ENCODE measurements at regions not wholly inside any gene's neighbourhood (a gene's known extent, or its start where the extent isn't known, plus 50 kb on each side); places are given as distances from the start of the nearest gene placed in this dataset.
"Not testable (repeated sequence)": the region's sequence is repeated elsewhere in the genome, so short reads cannot be mapped to it uniquely, and the experiment has no call there.

DNA sequence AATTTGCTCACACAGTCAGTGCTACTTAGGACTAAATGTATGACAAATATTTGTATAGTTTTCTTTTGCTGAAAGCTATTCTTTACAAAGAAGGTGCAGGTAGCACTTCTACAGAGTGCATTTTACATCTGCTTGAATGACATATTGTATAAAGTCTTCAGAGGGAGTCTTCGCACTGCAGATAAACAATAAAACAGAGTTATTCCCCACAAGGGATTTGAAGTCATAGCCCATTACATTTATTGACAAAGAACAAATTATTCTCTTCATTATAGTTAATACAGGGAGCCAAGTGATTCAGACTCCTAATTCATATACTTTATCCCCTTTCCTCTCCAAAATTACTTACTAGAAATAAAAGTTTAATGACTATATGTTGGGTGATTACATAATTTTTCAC, 529.7 kb downstream of the EDEM1 start:
- DNase-seq (ENCODE audit: extremely low spot score): no peak
- TF ChIP-seq, protein P1, sequence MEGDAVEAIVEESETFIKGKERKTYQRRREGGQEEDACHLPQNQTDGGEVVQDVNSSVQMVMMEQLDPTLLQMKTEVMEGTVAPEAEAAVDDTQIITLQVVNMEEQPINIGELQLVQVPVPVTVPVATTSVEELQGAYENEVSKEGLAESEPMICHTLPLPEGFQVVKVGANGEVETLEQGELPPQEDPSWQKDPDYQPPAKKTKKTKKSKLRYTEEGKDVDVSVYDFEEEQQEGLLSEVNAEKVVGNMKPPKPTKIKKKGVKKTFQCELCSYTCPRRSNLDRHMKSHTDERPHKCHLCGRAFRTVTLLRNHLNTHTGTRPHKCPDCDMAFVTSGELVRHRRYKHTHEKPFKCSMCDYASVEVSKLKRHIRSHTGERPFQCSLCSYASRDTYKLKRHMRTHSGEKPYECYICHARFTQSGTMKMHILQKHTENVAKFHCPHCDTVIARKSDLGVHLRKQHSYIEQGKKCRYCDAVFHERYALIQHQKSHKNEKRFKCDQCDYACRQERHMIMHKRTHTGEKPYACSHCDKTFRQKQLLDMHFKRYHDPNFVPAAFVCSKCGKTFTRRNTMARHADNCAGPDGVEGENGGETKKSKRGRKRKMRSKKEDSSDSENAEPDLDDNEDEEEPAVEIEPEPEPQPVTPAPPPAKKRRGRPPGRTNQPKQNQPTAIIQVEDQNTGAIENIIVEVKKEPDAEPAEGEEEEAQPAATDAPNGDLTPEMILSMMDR (IDR thresholded peaks at IDR 0.05; ENCODE audit: control extremely low read depth, extremely low read depth, low read depth, missing control alignments): no peak
- ChIA-PET POLR2A (no interaction called here), CTCF (interaction anchor here (0.8 kb wide), 1 partner anchor 41 kb away, joined by 3 read pairs; no protein-coding TSS in a partner anchor)

DNA sequence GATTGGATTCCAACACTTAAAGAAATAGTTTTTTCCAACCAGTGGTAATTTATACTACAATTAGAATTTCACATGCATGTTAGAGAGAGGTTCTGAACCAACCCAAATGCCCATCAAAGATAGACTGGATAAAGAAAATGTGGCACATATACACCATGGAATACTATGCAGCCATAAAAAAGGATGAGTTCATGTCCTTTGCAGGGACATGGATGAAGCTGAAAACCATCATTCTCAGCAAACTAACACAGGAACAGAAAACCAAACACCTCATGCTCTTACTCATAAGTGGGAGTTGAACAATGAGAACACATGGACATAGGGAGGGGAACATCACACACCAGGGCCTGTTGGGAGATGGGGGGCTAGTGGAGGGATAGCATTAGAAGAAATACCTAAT, 532.2 kb downstream of the EDEM1 start:
- CTCF ChIA-PET; DNase-seq (ENCODE audit: extremely low spot score); POLR2A ChIA-PET: not testable (repeated sequence)

DNA sequence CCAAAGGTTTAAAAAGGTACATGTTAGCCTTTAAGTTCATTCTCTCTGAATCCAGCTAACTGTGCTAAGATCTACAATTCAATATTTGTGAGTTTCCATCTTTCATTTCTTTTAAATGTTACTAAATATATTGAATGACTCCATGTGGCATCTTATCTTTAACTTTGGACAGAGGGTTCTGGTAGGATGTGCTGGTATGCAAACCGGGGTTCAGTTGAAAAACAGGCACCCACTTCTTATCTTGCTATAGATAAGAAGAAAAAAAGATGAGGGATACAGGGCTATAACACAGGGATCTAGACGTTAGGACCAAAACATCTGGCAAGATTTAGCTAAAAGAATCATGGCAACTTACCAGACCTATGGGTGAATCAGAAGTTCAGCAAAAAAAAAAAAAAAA, 538.3 kb downstream of the EDEM1 start:
- TF ChIP-seq, protein P1 (IDR thresholded peaks at IDR 0.05; ENCODE audit: control extremely low read depth, extremely low read depth, low read depth, missing control alignments): no peak
- DNase-seq (ENCODE audit: extremely low spot score): no peak
- POLR2A ChIA-PET: no interaction called here
- CTCF ChIA-PET: interaction anchor here (0.6 kb wide), 1 partner anchor 299 kb away, joined by 3 read pairs; no protein-coding TSS in a partner anchor

DNA sequence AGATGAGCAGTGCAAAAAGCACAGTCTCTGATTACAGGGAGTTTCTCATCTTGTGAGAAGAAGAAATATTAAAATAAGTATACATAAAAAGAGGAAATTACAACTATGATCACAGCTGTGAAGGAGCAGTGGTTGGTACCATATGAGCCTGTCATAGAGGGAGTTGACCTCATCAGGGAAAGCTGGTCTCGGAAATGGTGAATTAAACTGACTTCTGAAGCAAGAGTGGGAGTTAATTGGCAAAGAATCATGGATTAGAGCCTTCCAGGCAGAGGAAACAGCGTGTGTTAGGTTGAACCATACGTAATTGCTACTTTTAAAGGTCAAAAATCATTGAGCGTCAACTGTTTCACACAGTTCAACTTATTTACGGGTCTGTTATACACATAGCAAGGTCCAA, 539.1 kb downstream of the EDEM1 start:
- POLR2A ChIA-PET: no interaction called here

DNA sequence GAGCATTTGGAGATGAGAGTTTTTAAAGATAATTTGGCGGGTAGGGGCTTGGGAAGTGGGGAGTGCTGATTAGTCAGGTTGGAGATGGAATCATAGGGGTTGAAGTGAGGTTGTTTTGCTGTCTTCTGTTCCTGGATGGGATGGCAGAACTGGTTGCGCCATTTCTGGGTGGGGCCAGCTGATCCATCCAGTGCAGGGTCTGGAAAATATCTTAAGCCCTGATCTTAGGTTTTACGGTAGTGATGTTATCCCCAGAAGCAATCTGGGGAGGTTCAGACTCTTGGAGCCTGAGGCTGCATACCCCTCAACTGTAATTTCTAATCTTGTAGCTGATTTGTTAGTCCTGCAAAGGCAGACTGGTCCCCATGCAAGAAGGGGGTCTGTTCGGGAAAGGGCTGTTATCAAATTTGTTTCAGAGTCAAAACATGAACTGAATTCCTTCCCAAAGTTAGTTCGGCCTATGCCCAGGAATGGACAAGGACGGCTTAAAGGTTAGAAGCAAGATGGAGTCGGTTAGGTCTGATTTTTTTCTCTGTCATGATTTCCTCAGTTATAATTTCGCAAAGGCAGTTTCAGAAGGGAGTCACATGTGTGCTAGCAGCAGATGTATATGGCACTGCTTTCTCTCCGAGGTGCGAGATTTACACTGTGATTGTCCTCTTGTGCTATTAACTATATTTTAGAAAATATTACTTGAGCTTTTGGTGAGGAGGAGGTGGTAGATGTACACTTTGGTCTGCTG, 540.4 kb downstream of the EDEM1 start:
- CTCF ChIA-PET: no interaction called here
- POLR2A ChIA-PET: no interaction called here
- no peak for DNase-seq (ENCODE audit: extremely low spot score)
- TF ChIP-seq, protein P1 (IDR thresholded peaks at IDR 0.05; ENCODE audit: control extremely low read depth, extremely low read depth, low read depth, missing control alignments): no peak

More for the DNA sequence above, 539.1 kb downstream of the EDEM1 start:
- no peak for DNase-seq (ENCODE audit: extremely low spot score)
- TF ChIP-seq, protein P1 (IDR thresholded peaks at IDR 0.05; ENCODE audit: control extremely low read depth, extremely low read depth, low read depth, missing control alignments): no peak
- CTCF ChIA-PET: no interaction called here

DNA sequence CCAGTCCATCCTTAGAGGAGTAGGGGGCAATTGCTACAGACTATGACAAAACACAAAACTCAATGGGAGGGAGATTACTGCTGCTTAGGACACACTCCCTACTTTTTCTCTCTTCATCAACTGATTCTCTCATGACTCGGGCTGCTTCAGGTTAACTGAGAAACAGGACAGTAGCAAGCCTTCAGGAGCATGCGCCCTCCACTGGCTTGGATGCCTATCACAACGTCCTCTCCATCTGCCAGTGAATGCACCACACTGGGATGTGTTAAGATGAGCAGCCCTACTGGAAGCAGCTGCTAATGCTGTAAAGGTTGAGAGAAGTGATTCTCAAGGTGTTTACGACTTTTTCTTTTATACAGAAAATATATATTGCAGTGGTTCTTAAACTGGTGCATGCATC, 542.3 kb downstream of the EDEM1 start:
- no peak for DNase-seq (ENCODE audit: extremely low spot score)
- TF ChIP-seq, protein P1 (IDR thresholded peaks at IDR 0.05; ENCODE audit: control extremely low read depth, extremely low read depth, low read depth, missing control alignments): no peak
- CTCF ChIA-PET: interaction anchor here (0.8 to 1.2 kb wide), 3 partner anchors 17 to 503 kb away, joined by 3 read pairs; no protein-coding TSS in a partner anchor
- POLR2A ChIA-PET: no interaction called here

DNA sequence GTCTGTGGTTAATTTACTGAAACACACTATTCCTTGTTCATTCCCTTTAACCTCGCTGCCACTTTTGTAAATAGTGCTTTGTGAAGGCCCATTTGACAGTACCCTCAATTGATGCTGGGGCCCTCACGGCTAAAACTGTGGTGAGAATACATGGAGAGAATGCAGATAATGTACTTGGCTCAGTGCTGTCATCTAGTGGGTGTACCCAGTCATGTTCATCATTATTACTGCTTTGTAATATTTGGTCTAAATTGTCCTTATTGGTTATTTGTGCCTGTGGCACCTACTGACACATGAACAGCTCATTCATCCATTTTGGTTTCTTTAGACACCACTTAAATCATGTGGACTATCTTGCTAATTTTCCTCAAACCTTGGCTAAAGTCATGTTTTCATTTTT, 543.6 kb downstream of the EDEM1 start:
- POLR2A ChIA-PET: no interaction called here
- CTCF ChIA-PET: interaction anchor here (0.7 to 3.2 kb wide), 9 partner anchors 10 to 504 kb away, joined by 3 to 11 read pairs (median 3); no protein-coding TSS in a partner anchor
- DNase-seq (ENCODE audit: extremely low spot score): no peak
- TF ChIP-seq, protein P1 (IDR thresholded peaks at IDR 0.05; ENCODE audit: control extremely low read depth, extremely low read depth, low read depth, missing control alignments): no peak
